RWPE1 (cell line): ENCODE measurements at regions not wholly inside any gene's neighbourhood (a gene's known extent, or its start where the extent isn't known, plus 50 kb on each side); places are given as distances from the start of the nearest gene placed in this dataset.

Experiments
- CTCF ChIA-PET: fragments of 350-600 bp; sonication (Branson Sonifier 250); formaldehyde crosslinking; extraction: SDS; loops from one replicate; lab custom pipeline; 2021; lab: Yijun Ruan, JAX
- POLR2A ChIA-PET: fragments of 400-600 bp; formaldehyde crosslinking; extraction: SDS; loops from one replicate; lab custom pipeline; 2020; ENCODE audit warnings: antibody characterized with exemption; ENCODE audit not compliant: low non-redundant PET; lab: Yijun Ruan, JAX
- DNase-seq: peaks from one replicate; pipeline ENCODE4 v3.0.0; 2012; ENCODE audit warnings: low spot score
- H3K27ac ChIP-seq: fragments of 450-650 bp; 2 replicates; pipeline ENCODE4 v1.5.1; 2017
- CTCF ChIP-seq: fragments of 450-650 bp; conservative IDR thresholded peaks from 2 replicates; pipeline ENCODE4 v1.5.1; 2017; ENCODE audit warnings: low read depth, mild to moderate bottlenecking

- no peak overlapping the region for H3K27ac ChIP-seq
- DNase-seq: no peak
- no peak for TF ChIP-seq CTCF
- ChIA-PET POLR2A (no interaction called here), CTCF (no interaction called here)
These were observed 523.4 kb downstream of the FSCB start for GRCh38 chr14:43983721-43984120.

- DNase-seq: no peak
- ChIA-PET CTCF (interaction anchor here (0.6 kb wide), 1 partner anchor 27 kb away, joined by 4 read pairs; no protein-coding TSS in a partner anchor), POLR2A (no interaction called here)
- no peak overlapping the region for H3K27ac ChIP-seq
- no peak for TF ChIP-seq CTCF
These were observed 525.8 kb downstream of the FSCB start for GRCh38 chr14:43981135-43981768.

GRCh38 chr14:43956741-43957140 lies 550.3 kb downstream of the FSCB start:
- no peak overlapping the region for H3K27ac ChIP-seq
- POLR2A ChIA-PET: no interaction called here
- TF ChIP-seq CTCF: no peak
- CTCF ChIA-PET: no interaction called here
- DNase-seq: no peak

- POLR2A ChIA-PET: no interaction called here
- CTCF ChIA-PET: interaction anchor here (0.7 to 1.1 kb wide), 2 partner anchors 13 to 25 kb away, joined by 3 read pairs; no protein-coding TSS in a partner anchor
- TF ChIP-seq CTCF: no peak
- H3K27ac ChIP-seq: no peak overlapping the region
- no peak for DNase-seq
These were observed 557.7 kb downstream of the FSCB start for GRCh38 chr14:43949400-43949799.

- no peak overlapping the region for H3K27ac ChIP-seq
- no peak for DNase-seq
- POLR2A ChIA-PET: no interaction called here
- TF ChIP-seq CTCF: no peak
- CTCF ChIA-PET: no interaction called here
These were observed 567.2 kb downstream of the FSCB start for GRCh38 chr14:43939836-43940235.

- ChIA-PET POLR2A (no interaction called here), CTCF (no interaction called here)
- DNase-seq: no peak
- no peak overlapping the region for H3K27ac ChIP-seq
- TF ChIP-seq CTCF: no peak
These were observed 568.3 kb downstream of the FSCB start for GRCh38 chr14:43938588-43939281.
